Vagina (tissue), 2 donors: ENCODE measurements at regions not wholly inside any gene's neighbourhood (a gene's known extent, or its start where the extent isn't known, plus 50 kb on each side); places are given as distances from the start of the nearest gene placed in this dataset.

Experiments
- CTCF ChIP-seq, 3 experiments: fragments of 450-650 bp in 2 of 3; fragments of 200-600 bp in 1 of 3; sonication (generic) in 1 of 3; IDR thresholded peaks; one replicate each; pipeline ENCODE4 v1.5.1; 2017 to 2019; ENCODE audit warnings: antibody characterized with exemption in 3 of 3, mild to moderate bottlenecking in 2 of 3, moderate library complexity in 2 of 3
- POLR2A ChIP-seq, 2 donors: fragments of 450-650 bp; IDR thresholded peaks; one replicate each; pipeline ENCODE4 v1.6.1; 2017; ENCODE audit warnings: antibody characterized with exemption in 2 of 2, mild to moderate bottlenecking in 2 of 2, moderate library complexity in 2 of 2

- no peak for TF ChIP-seq CTCF (IDR thresholded peaks at IDR 0.05)
- TF ChIP-seq POLR2A (IDR thresholded peaks at IDR 0.05), result no peak
These were observed 73.5 kb upstream of the TENM4 start for GRCh38 chr11:79514290-79514689.
